HT-29 (cell line): ENCODE measurements at regions not wholly inside any gene's neighbourhood (a gene's known extent, or its start where the extent isn't known, plus 50 kb on each side); places are given as distances from the start of the nearest gene placed in this dataset.

Source experiments
- DNase-seq: peaks from one replicate; pipeline ENCODE4 v3.0.0-alpha.2; 2015; ENCODE audit warnings: low spot score

- DNase-seq, result no peak
Observed at GRCh38 chr9:75612754-75613153, 277.7 kb upstream of the PCSK5 start.

- DNase-seq, result peak; percentile 52
Observed at GRCh38 chr9:75615284-75615683, 275.2 kb upstream of the PCSK5 start.

- DNase-seq, result no peak
Observed at GRCh38 chr9:75616052-75616451, 274.4 kb upstream of the PCSK5 start.

GRCh38 chr9:75616841-75617566 lies 273.5 kb upstream of the PCSK5 start:
- DNase-seq, result no peak

- no peak for DNase-seq
Observed at GRCh38 chr9:75623462-75623861, 267.0 kb upstream of the PCSK5 start.

GRCh38 chr9:75624998-75625397 lies 265.5 kb upstream of the PCSK5 start:
- peak; percentile 20 for DNase-seq

- no peak for DNase-seq
Observed at GRCh38 chr9:75626860-75627259, 263.6 kb upstream of the PCSK5 start.

GRCh38 chr9:75628952-75629351 lies 261.5 kb upstream of the PCSK5 start:
- DNase-seq, result no peak

- no peak for DNase-seq
Observed at GRCh38 chr9:75633451-75634057, 256.9 kb upstream of the PCSK5 start.

- no peak for DNase-seq
Observed at GRCh38 chr9:75636427-75637045, 253.9 kb upstream of the PCSK5 start.

- no peak for DNase-seq
Observed at GRCh38 chr9:75639971-75640610, 250.4 kb upstream of the PCSK5 start.

- no peak for DNase-seq
Observed at GRCh38 chr9:75642522-75642921, 248.0 kb upstream of the PCSK5 start.

- no peak for DNase-seq
Observed at GRCh38 chr9:75644649-75645048, 245.8 kb upstream of the PCSK5 start.

- no peak for DNase-seq
Observed at GRCh38 chr9:75648034-75648433, 242.4 kb upstream of the PCSK5 start.

GRCh38 chr9:75649060-75649459 lies 241.4 kb upstream of the PCSK5 start:
- no peak for DNase-seq

GRCh38 chr9:75651709-75652108 lies 238.8 kb upstream of the PCSK5 start:
- DNase-seq, result no peak

GRCh38 chr9:75653335-75653734 lies 237.1 kb upstream of the PCSK5 start:
- DNase-seq, result no peak

GRCh38 chr9:75653750-75654149 lies 236.7 kb upstream of the PCSK5 start:
- DNase-seq, result no peak

- no peak for DNase-seq
Observed at GRCh38 chr9:75657015-75657414, 233.5 kb upstream of the PCSK5 start.

- no peak for DNase-seq
Observed at GRCh38 chr9:75658301-75658905, 232.1 kb upstream of the PCSK5 start.

GRCh38 chr9:75664597-75664996 lies 225.9 kb upstream of the PCSK5 start:
- DNase-seq, result no peak
